ENCODE measurements at regions not wholly inside any gene's neighbourhood (a gene's known extent, or its start where the extent isn't known, plus 50 kb on each side); places are given as distances from the start of the nearest gene placed in this dataset.

- TF ChIP-seq CTCF (conservative IDR thresholded peaks at IDR 0.05; ENCODE audit: low read depth, low read length), result no peak
- no peak for TF ChIP-seq MXI1 (IDR thresholded peaks at IDR 0.05; ENCODE audit: borderline replicate concordance, low read depth, low read length)
- no peak for TF ChIP-seq RFX5 (IDR thresholded peaks at IDR 0.05; ENCODE audit: low read depth, low read length)
Measured at GRCh38 chr20:46785958-46786357, 76.5 kb downstream of the SLC2A10 start.
